SK-N-SH (cell line): ENCODE measurements at regions not wholly inside any gene's neighbourhood (a gene's known extent, or its start where the extent isn't known, plus 50 kb on each side); places are given as distances from the start of the nearest gene placed in this dataset.
"Not testable (repeated sequence)": the region's sequence is repeated elsewhere in the genome, so short reads cannot be mapped to it uniquely, and the experiment has no call there.

ENCODE experiments used
- CTCF ChIA-PET: fragments of 300-600, 350-600 bp; formaldehyde crosslinking; extraction: SDS; loops from one replicate; lab custom pipeline; 2021; lab: Yijun Ruan, JAX
- POLR2A ChIA-PET: fragments of 350-600 bp; sonication (Branson Sonifier 250); formaldehyde crosslinking; extraction: SDS; loops from one replicate; lab custom pipeline; 2020; ENCODE audit warnings: antibody characterized with exemption, inconsistent platforms; lab: Yijun Ruan, JAX
- DNase-seq: peaks from one replicate; pipeline ENCODE4 v3.0.0; 2012
- H2AFZ ChIP-seq: fragments of 200-600 bp; sonication (generic); 2 replicates; pipeline ENCODE4 v1.8.1; 2016; ENCODE audit warnings: antibody characterized with exemption, mild to moderate bottlenecking, low read depth
- H3F3A ChIP-seq: fragments of 200-600 bp; sonication (generic); replicated peaks from 2 replicates; pipeline ENCODE3; 2016; ENCODE audit warnings: antibody characterized with exemption, mild to moderate bottlenecking; ENCODE audit not compliant: insufficient read depth
- H3K27ac ChIP-seq, 2 experiments: fragments of 200-500 bp in 1 of 2; fragments of 200-600 bp in 1 of 2; sonication (Bioruptor generic) in 1 of 2; sonication (generic), shearing (Covaris generic) in 1 of 2; 2 replicates each; pipeline versions ENCODE4 v1.5.1 to v1.6.1; 2014 to 2016; ENCODE audit warnings: low read depth in 2 of 2, inconsistent platforms in 1 of 2, low read length in 1 of 2, mild to moderate bottlenecking in 1 of 2, mixed read lengths in 1 of 2
- H3K27me3 ChIP-seq: fragments of 200-600 bp; sonication (generic), shearing (Covaris generic); 2 replicates; pipeline ENCODE4 v1.6.1; 2016; ENCODE audit warnings: mixed run types; ENCODE audit not compliant: insufficient read depth
- H3K36me3 ChIP-seq, 2 experiments: fragments of 200-500 bp in 1 of 2; fragments of 200-600 bp in 1 of 2; sonication (Bioruptor generic) in 1 of 2; sonication (generic) in 1 of 2; replicated peaks in 1 of 2; 2 replicates each; pipeline versions ENCODE3 to v1.5.1; 2014 to 2016; ENCODE audit warnings: low read length in 1 of 2, mild to moderate bottlenecking in 1 of 2; ENCODE audit not compliant: insufficient read depth in 2 of 2, control insufficient read depth in 1 of 2
- H3K4me1 ChIP-seq, 2 experiments: fragments of 200-500 bp in 1 of 2; fragments of 200-600 bp in 1 of 2; sonication (Bioruptor generic) in 1 of 2; sonication (generic), shearing (Covaris generic) in 1 of 2; 2 replicates each; pipeline versions ENCODE4 v1.5.1 to v1.6.1; 2014 to 2016; ENCODE audit warnings: low read depth in 1 of 2, low read length in 1 of 2, mixed run types in 1 of 2; ENCODE audit not compliant: insufficient read depth in 2 of 2, control insufficient read depth in 1 of 2
- H3K4me2 ChIP-seq: fragments of 200-600 bp; sonication (generic), shearing (Covaris generic); 2 replicates; pipeline ENCODE4 v1.6.1; 2017; ENCODE audit warnings: mixed run types
- H3K4me3 ChIP-seq, 2 experiments: fragments of 200-500 bp in 1 of 2; fragments of 200-600 bp in 1 of 2; sonication (Bioruptor generic) in 1 of 2; sonication (generic), shearing (Covaris generic) in 1 of 2; 2 replicates each; pipeline versions ENCODE4 v1.5.1 to v1.8.1; 2014 to 2016; ENCODE audit warnings: low read depth in 2 of 2, inconsistent platforms in 1 of 2, low read length in 1 of 2, mild to moderate bottlenecking in 1 of 2, mixed read lengths in 1 of 2, moderate library complexity in 1 of 2
- H3K79me2 ChIP-seq: fragments of 200-600 bp; sonication (generic); 2 replicates; pipeline ENCODE4 v1.8.1; 2017; ENCODE audit warnings: mild to moderate bottlenecking; ENCODE audit not compliant: insufficient read depth
- H3K9ac ChIP-seq: fragments of 200-600 bp; sonication (generic); 2 replicates; pipeline ENCODE4 v1.6.1; 2017; ENCODE audit warnings: mixed run types
- H3K9me2 ChIP-seq: fragments of 200-600 bp; sonication (generic); 2 replicates; pipeline ENCODE4 v1.6.1; 2017; ENCODE audit warnings: mixed run types
- H3K9me3 ChIP-seq: fragments of 200-600 bp; sonication (generic); 2 replicates; pipeline ENCODE4 v1.6.1; 2017; ENCODE audit warnings: mixed run types, mild to moderate bottlenecking, moderate library complexity
- H4K20me1 ChIP-seq: fragments of 200-600 bp; sonication (generic); 2 replicates; pipeline ENCODE4 v1.6.1; 2017; ENCODE audit warnings: mild to moderate bottlenecking, mixed run types; ENCODE audit not compliant: insufficient read depth
- CTCF ChIP-seq: fragments of 200-600 bp; sonication (generic); IDR thresholded peaks from 2 replicates; pipeline ENCODE4 v1.6.1; 2017; ENCODE audit warnings: antibody characterized with exemption, mild to moderate bottlenecking, moderate library complexity
- FOXJ3 ChIP-seq: sonication (generic); formaldehyde crosslinking; IDR thresholded peaks from 2 replicates; pipeline ENCODE4 v1.5.1; 2020; ENCODE audit warnings: mild to moderate bottlenecking, missing genetic modification reagents
- FOXM1 ChIP-seq: IDR thresholded peaks from 2 replicates; pipeline ENCODE4 v1.4.0; 2012; ENCODE audit warnings: low read depth, mild to moderate bottlenecking
- POLR2AphosphoS5 ChIP-seq: IDR thresholded peaks from 2 replicates; pipeline ENCODE4 v1.6.1; 2012; ENCODE audit warnings: low read depth, low read length
- WGBS: methylation state at CpG from one replicate; pipeline ENCODE4 v1.1.6; 2017; ENCODE audit warnings: low lambda C conversion rate; 5-methylcytosine and 5-hydroxymethylcytosine counted together
- TF ChIP-seq, protein P1 (sequence below): IDR thresholded peaks from 2 replicates; pipeline ENCODE4 v1.4.0; 2012; ENCODE audit warnings: low read depth, borderline replicate concordance

- POLR2A ChIA-PET: no interaction called here
- CTCF ChIA-PET: no interaction called here
- no peaks in the 10 kb centered on the region for H3K79me2 ChIP-seq
- 44% methylated on average over 2 of the region's 2 CpGs for WGBS
- H3K9ac ChIP-seq: no peak overlapping the region
- TF ChIP-seq FOXJ3: no peak
- TF ChIP-seq FOXM1: no peak
- no peak for TF ChIP-seq CTCF
- no peak overlapping the region for H2AFZ ChIP-seq
- H3K27me3 ChIP-seq: no peaks in the 10 kb centered on the region
- no peaks in the 10 kb centered on the region for H4K20me1 ChIP-seq
- no peaks in the 10 kb centered on the region for H3K9me3 ChIP-seq
- H3K4me3 ChIP-seq: no peak overlapping the region
- no peak overlapping the region for H3K27ac ChIP-seq
- no peaks in the 10 kb centered on the region for H3K9me2 ChIP-seq
- H3K36me3 ChIP-seq: no peaks in the 10 kb centered on the region
- no peak for DNase-seq
- no peaks in the 10 kb centered on the region for H3F3A ChIP-seq
- H3K4me1 ChIP-seq: no peaks in the 10 kb centered on the region
- no peak overlapping the region for H3K4me2 ChIP-seq
These were observed 1542.1 kb upstream of the SLC10A2 start for GRCh38 chr13:104608331-104608730.

DNA sequence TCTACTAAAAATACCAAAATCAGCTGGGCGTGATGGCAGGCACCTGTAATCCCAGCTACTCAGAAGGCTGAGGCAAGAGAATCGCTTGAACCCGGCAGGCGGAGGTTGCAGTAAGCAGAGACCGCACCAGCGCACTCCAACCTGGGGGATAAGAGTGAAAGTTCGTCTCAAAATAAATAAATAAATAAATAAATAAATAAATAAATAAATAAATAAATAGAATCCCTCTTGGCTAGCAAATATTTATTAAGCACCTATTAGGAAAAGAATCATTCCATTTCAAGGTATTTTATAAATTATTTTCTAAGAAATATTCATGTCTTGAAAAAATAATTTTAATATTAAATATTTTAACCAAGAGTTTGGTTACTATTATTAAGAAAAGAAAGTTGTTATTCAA is 1539.2 kb upstream of the SLC10A2 start:
- H3K4me3 ChIP-seq, H3K36me3 ChIP-seq, H3K27ac ChIP-seq, H3K4me1 ChIP-seq, H3K9ac ChIP-seq, H3F3A ChIP-seq, H3K9me3 ChIP-seq, POLR2A ChIA-PET, H2AFZ ChIP-seq, DNase-seq, H3K4me2 ChIP-seq, H3K9me2 ChIP-seq, H4K20me1 ChIP-seq, H3K79me2 ChIP-seq, CTCF ChIA-PET, H3K27me3 ChIP-seq: not testable (repeated sequence)
- WGBS: 80% methylated on average over 7 of the region's 7 CpGs

- Histone ChIP-seq H3K27me3 (no peaks in the 10 kb centered on the region), H4K20me1 (no peaks in the 10 kb centered on the region), H3K79me2 (no peaks in the 10 kb centered on the region), H3K9me3 (no peaks in the 10 kb centered on the region), H3K27ac (no peak overlapping the region), H3K4me2 (no peak overlapping the region), H3K4me1 (peaks cover 2 to 9% of the 10 kb centered on the region in 2 experiments; a peak in 2 of 4 replicates), H3K9me2 (no peaks in the 10 kb centered on the region), H3K9ac (no peak overlapping the region), H2AFZ (no peak overlapping the region), H3K4me3 (no peak overlapping the region), H3K36me3 (no peaks in the 10 kb centered on the region), H3F3A (peaks cover 2% of the 10 kb centered on the region)
- no peak for DNase-seq
- ChIA-PET CTCF (no interaction called here), POLR2A (no interaction called here)
- no peak for TF ChIP-seq POLR2AphosphoS5
- TF ChIP-seq, protein P1, sequence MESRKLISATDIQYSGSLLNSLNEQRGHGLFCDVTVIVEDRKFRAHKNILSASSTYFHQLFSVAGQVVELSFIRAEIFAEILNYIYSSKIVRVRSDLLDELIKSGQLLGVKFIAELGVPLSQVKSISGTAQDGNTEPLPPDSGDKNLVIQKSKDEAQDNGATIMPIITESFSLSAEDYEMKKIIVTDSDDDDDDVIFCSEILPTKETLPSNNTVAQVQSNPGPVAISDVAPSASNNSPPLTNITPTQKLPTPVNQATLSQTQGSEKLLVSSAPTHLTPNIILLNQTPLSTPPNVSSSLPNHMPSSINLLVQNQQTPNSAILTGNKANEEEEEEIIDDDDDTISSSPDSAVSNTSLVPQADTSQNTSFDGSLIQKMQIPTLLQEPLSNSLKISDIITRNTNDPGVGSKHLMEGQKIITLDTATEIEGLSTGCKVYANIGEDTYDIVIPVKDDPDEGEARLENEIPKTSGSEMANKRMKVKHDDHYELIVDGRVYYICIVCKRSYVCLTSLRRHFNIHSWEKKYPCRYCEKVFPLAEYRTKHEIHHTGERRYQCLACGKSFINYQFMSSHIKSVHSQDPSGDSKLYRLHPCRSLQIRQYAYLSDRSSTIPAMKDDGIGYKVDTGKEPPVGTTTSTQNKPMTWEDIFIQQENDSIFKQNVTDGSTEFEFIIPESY: no peak
- WGBS: 77% methylated on average over 2 of the region's 2 CpGs
These were observed 1531.4 kb upstream of the SLC10A2 start for GRCh38 chr13:104597546-104598180.
